ENCODE measurements at regions not wholly inside any gene's neighbourhood (a gene's known extent, or its start where the extent isn't known, plus 50 kb on each side); places are given as distances from the start of the nearest gene placed in this dataset.

DNA sequence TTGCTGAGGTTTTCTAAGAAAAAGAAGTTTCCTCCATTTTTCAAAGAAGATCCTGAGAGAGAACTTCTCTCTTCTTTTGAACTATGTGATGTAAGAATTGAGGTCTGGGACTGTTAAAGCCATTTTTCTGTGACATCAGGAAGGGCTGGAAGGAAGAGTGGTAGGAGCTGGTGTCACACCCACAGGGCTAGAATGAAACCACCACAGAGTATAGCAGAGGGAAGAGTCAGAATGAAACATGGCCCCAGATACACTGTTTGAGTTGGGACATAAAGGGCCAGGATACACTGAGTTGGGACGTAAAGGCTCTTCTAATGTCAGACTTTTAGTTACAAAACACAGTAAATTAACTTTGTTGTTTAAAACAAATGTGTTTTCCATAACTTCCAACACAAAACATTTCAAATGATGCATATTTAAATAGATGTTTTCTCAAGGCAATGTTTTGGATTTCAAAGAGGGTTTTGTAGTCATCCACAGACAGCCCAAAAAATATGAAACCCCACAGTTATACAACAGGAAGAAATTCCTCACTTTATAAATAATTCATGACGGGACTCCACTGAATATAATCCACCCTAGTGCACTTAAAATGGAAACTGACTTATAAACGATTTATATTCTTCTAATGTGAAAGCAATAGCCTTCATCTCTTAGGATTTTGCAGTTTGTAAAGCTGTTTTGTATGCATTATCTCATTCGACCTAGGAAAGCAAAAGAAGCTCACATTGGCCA is 72.5 kb downstream of the LIG4 start:
- TF ChIP-seq, protein P1, sequence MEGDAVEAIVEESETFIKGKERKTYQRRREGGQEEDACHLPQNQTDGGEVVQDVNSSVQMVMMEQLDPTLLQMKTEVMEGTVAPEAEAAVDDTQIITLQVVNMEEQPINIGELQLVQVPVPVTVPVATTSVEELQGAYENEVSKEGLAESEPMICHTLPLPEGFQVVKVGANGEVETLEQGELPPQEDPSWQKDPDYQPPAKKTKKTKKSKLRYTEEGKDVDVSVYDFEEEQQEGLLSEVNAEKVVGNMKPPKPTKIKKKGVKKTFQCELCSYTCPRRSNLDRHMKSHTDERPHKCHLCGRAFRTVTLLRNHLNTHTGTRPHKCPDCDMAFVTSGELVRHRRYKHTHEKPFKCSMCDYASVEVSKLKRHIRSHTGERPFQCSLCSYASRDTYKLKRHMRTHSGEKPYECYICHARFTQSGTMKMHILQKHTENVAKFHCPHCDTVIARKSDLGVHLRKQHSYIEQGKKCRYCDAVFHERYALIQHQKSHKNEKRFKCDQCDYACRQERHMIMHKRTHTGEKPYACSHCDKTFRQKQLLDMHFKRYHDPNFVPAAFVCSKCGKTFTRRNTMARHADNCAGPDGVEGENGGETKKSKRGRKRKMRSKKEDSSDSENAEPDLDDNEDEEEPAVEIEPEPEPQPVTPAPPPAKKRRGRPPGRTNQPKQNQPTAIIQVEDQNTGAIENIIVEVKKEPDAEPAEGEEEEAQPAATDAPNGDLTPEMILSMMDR (IDR thresholded peaks at IDR 0.05) = no peak
- TF ChIP-seq POLR2A (IDR thresholded peaks at IDR 0.05) = no peak
